T-helper 1 cell treated with Interleukin-12 subunit alpha and Interleukin-12 subunit beta and Interleukin-4 antibody, amounts not matched to agents 30 ng/mL and 1 ng/mL, for 36 hours (primary cell): ENCODE measurements at regions not wholly inside any gene's neighbourhood (a gene's known extent, or its start where the extent isn't known, plus 50 kb on each side); places are given as distances from the start of the nearest gene placed in this dataset.

ENCODE experiments used
- intact Hi-C: fragments of 100-400 bp; cut with micrococcal nuclease; formaldehyde crosslinking; loops from one replicate; pipeline ENCODE4 v1.15.1; 2024

GRCh38 chr6:126526996-126527606 lies 187.2 kb downstream of the CENPW start:
- intact Hi-C loops = no loop called here

- intact Hi-C loops = no loop called here
Measured at GRCh38 chr6:126529637-126530362, 189.9 kb downstream of the CENPW start.

- intact Hi-C loops = no loop called here
Measured at GRCh38 chr6:126530775-126531174, 190.9 kb downstream of the CENPW start.

- intact Hi-C loops = no loop called here
Measured at GRCh38 chr6:126531286-126531685, 191.4 kb downstream of the CENPW start.

DNA sequence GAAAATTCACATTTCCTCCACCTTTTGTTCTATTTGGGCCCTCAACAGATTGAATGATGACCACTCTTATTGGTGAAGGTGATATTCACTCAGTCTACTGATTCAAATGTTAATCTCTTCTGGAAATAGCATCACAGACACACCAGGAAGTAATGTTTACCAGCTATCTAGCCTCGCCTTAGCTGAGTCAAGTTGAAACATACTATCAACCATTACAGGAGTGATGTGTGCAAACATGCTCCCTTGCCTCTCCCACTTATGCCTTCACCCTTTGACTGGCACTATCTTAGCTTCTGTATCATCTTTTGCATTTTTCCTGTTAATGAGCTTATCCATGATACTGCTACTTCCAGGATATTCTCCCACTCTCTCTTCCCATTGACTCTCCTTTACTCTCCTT lies 191.9 kb downstream of the CENPW start:
- intact Hi-C loops = no loop called here

- intact Hi-C loops = no loop called here
Measured at GRCh38 chr6:126534401-126534800, 194.5 kb downstream of the CENPW start.

DNA sequence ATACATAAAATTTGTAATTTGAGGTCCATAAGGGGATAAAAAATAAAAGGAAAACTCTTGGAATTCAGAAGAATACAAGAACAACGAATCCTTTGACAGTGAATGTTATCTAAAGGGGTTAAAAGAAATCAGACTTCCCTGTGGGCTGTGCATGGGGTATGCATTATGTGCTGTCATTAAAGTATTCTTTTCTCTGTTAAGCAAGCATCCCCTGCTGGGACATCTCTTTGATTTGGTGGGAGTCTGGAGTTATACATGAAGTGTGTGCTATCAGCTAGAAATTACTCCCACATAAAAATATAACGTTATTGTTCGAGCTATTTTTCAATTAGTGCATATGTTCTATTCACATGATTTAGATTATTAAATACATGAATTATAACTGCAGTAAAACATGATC lies 195.2 kb downstream of the CENPW start:
- intact Hi-C loops = no loop called here

DNA sequence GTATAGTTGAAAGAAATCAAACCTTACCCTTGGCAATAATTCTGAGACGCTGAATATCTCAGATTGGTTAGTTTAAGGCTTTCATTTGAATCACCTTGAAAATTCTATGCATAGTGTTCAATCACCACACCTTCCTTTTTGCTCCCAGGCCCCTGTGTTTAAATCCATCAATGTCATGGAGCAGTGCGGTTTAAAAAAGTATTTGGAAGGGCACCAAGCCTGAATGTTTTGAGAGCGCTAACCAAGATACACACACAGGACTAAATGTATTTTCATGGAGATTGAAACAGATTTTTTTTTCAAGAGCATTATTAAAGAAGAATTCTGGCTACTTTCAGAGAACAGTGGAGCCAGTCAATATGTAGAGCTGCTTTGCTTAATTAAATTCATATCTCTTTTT lies 195.7 kb downstream of the CENPW start:
- intact Hi-C loops = no loop called here

GRCh38 chr6:126537061-126537816 lies 197.3 kb downstream of the CENPW start:
- intact Hi-C loops = no loop called here

GRCh38 chr6:126539022-126539421 lies 199.1 kb downstream of the CENPW start:
- intact Hi-C loops = no loop called here

DNA sequence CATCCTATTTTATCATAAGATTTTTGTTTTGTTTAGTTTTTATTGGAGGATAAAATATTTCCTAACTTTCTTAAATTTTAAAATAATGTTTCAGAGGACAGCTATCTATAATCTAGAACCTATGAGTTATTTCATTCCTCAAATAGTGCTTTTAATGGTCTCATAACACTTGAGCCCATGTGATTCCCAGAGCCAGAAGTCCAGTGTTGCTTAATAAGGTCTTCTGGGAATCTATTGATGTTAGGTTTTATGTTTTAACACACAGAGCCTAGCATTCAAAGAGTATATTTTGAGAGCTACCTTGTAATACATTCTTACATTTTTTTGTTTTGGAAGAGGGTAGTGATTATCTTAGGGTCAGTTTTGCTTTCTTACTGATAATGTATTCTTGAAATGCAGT lies 200.2 kb downstream of the CENPW start:
- intact Hi-C loops = no loop called here

GRCh38 chr6:126541806-126542491 lies 202.0 kb downstream of the CENPW start:
- intact Hi-C loops = no loop called here

GRCh38 chr6:126546541-126547120 lies 206.7 kb downstream of the CENPW start:
- intact Hi-C loops = no loop called here

DNA sequence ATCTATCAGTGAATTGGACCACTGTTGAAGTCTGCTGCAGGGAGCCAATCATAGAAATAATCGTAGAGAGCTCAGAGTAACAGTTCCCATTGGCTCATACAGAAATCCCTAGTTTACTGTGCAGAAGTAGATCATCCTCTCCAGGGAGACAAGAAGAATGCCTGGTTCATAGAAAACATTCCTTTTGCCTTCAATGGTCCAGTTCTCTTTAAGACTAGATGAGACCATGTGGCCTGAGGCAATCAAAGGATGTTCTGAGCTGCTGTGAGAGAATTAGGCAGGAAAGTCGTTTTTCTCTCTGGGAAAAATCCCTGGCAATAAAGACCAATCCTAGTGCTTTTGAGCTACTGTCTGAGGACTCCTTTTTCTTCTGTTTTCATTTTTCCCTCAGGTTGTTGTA lies 208.4 kb downstream of the CENPW start:
- intact Hi-C loops = no loop called here

DNA sequence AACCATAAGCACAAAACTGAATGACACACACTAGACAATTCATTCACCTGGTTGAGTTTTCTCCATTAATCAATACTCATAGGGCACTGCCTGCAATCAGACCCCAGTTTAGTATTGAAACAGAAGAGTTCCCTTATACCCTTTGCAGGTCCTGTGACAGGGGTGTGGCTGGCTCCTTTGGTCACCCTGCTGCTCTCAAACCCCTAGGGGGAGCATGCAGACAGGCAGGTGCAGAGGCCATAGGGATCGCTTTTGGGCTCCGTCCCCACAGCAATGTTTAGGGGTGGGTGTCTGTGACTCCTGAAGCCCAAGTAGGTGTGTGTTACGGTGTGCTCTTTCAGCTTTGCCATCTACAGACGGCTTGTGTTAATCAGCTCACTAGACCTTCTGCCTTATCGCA lies 210.4 kb downstream of the CENPW start:
- intact Hi-C loops = no loop called here

DNA sequence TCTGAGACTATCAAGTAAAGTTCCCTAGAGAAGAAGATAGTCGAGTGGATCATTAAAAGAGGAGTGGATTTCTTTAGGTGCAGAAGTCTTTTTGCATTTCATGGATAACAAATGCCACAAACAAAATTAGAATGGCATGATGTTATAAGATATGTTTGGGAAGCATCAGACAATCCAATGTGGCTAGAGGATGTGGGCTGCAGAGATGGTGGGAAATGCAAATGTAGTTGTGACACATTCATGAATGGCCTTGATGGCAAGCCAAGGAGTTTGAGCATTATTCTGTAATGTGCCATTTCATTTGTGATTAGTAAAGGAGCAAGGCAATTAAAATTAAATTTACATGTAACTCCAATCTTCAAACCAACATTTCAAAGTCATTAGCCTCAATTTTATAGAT lies 211.9 kb downstream of the CENPW start:
- intact Hi-C loops = no loop called here

GRCh38 chr6:126553854-126554253 lies 213.9 kb downstream of the CENPW start:
- intact Hi-C loops = no loop called here

- intact Hi-C loops = no loop called here
Measured at GRCh38 chr6:126570507-126570906, 230.6 kb downstream of the CENPW start.

DNA sequence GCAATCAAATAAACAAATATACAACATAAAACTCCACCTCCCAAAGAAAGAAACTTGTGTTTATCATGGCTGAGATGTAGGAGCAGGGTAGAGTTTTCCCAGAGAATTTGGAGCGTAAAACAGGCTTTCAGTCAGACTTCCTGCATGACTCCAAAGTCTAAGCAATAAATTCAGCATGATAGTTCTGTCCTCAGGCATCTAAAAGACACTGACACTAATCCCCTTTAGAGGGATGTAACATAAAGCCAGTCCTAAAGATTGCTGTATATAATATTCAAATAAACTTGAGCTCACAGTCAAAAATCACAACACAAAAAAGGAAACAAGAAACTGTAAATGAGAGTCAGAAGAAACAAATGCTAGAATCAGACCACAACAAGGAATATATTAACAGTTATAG lies 234.4 kb downstream of the CENPW start:
- intact Hi-C loops = no loop called here

- intact Hi-C loops = no loop called here
Measured at GRCh38 chr6:126581316-126581715, 241.4 kb downstream of the CENPW start.

- intact Hi-C loops = no loop called here
Measured at GRCh38 chr6:126600258-126600916, 260.5 kb downstream of the CENPW start.
